ENCODE measurements at regions not wholly inside any gene's neighbourhood (a gene's known extent, or its start where the extent isn't known, plus 50 kb on each side); places are given as distances from the start of the nearest gene placed in this dataset.

GRCh38 chr6:133673056-133673455, 215.9 kb upstream of the TCF21 start:
- TF ChIP-seq CTCF (conservative IDR thresholded peaks at IDR 0.05; ENCODE audit: low read depth, low read length) (no peak), EZH2 (IDR thresholded peaks at IDR 0.05; ENCODE audit: low read length, unreplicated experiment) (no peak), EZH2phosphoT487 (IDR thresholded peaks at IDR 0.05; ENCODE audit: borderline replicate concordance, low read length) (no peak)

Measured in PC-3 (cell line).